Coronary artery (tissue), 2 donors: ENCODE measurements at regions not wholly inside any gene's neighbourhood (a gene's known extent, or its start where the extent isn't known, plus 50 kb on each side); places are given as distances from the start of the nearest gene placed in this dataset.

Experiments used
- DNase-seq: peaks from one replicate; pipeline ENCODE4 v3.0.0-alpha.2; 2017; ENCODE audit warnings: low spot score
- H3K27ac ChIP-seq, 2 donors: fragments of 200-600 bp; sonication (generic); one replicate each; pipeline ENCODE4 v1.5.1; 2016 to 2019
- H3K4me3 ChIP-seq: fragments of 200-600 bp; sonication (generic); 2 replicates; pipeline ENCODE4 v1.5.1; 2016; ENCODE audit warnings: mild to moderate bottlenecking, moderate library complexity
- CTCF ChIP-seq: fragments of 200-600 bp; sonication (generic); IDR thresholded peaks from one replicate; pipeline ENCODE4 v1.5.1; 2019; ENCODE audit warnings: antibody characterized with exemption

DNA sequence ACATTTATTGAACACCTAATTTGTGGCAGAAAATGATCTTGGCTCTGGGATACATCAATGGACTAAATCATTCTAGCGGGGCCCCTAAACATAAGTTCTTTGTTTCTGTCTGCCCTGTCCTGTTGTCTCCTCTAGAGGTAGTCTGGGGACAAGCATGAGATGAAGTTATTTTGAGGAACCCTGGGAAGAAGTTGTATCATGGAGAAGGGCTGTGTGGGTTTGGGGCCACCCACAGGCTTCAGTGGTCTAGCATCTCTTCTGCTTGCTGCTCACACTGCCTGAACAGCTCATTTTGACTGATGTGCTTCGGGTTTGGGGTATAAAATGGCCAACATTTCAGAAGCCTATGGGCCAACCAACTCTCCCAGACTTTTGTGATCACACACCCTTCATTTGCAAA is 50.3 kb upstream of the OSBPL11 start:
- DNase-seq, result no peak
- no peak overlapping the region for H3K27ac ChIP-seq
- H3K4me3 ChIP-seq, result no peak overlapping the region
- TF ChIP-seq CTCF, result no peak

DNA sequence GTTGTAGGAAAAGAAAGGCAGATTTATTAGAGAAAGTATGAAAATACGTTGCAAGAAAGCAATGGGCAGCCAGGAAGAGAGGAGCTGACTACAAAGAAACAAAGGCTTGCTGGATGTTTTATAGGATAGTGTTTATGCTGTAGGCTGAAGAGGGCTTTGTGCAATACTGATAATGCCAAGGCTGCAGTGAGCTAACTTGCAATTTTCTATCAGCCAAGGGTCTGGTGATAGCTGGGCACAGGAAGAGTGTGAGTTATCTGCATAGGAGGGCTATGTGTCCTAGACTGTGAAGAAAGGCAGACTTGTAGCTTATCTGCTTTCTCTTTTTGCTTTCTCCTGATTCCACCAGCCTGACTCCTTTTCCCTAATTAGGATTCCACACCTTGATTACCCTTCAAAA is 51.3 kb upstream of the OSBPL11 start:
- no peak for DNase-seq
- no peak overlapping the region for H3K27ac ChIP-seq
- no peak for TF ChIP-seq CTCF
- H3K4me3 ChIP-seq, result no peak overlapping the region

DNA sequence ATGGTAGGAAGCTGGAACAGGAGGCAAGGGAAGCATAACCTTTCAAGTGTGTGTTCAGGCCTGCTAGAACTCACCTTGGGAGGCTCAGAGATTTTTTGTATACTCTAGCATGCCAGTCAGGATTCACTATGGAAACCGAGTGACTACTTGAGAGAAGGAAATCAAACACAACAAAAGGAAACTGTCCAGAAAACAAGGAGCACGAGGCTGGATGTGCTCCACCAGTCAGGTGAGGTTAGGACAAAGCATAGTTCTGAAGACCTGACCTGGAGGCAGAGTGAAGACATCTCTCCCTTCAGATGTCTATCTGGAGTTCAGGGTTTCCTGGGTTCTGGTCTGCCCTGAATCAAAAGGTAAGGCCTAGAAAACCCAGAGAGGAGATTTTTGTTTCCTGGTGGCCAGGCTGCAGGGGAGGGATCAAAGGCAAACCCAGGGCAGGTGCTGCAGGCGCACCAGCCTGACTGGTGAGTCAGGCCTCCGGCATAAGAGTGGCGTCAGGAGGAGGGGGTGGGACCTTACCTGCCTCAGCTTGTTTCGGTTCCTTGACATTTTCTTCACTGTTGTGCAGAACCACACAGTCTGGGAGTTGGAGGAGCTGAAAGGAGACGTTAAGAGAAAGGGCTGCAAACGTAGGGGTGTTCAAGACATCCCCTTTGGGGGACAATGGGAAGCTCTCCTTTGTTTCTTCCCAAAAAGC is 52.2 kb upstream of the OSBPL11 start:
- H3K4me3 ChIP-seq, result no peak overlapping the region
- TF ChIP-seq CTCF, result no peak
- H3K27ac ChIP-seq, result no peak overlapping the region
- no peak for DNase-seq

DNA sequence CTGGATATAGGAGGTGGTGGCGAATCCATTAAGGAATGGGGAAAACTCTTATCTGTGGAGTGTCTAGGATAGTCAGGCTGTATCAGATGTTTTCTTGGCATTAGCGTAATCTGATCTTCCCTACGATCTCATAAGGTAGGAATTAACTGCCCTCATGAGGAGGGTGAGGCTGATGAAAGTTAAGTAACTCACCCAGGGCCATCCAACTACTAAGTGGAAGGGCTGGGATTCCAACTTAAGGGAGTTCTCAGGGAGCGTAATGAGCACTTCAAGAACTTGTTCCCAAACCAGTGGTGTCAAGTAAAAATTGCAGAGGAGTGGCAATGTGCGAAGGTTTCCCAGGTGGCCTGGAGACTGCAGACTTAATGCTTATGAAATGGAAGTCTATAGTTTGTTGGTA is 55.9 kb upstream of the OSBPL11 start:
- TF ChIP-seq CTCF, result no peak
- H3K4me3 ChIP-seq, result no peak overlapping the region
- DNase-seq, result no peak
- H3K27ac ChIP-seq, result no peak overlapping the region

DNA sequence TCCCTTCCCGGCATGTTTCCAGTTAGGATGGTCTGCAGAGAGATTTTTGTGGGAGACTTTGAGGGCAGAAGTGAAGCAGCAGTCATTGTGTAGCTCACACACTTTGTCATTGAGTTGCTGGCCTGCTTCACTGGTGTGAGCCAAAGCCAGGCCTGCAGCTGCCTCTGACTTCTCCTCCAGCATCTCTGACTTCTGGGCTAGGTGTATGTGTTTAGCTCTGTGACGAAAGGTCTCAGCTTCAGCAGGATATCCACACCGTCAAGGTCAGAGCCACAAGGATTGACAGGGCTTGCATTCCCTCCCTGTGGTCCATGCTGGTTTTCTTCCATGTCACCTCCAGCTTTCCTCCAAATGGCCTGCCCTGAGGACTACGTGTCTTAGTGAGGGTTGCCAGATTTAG is 57.1 kb upstream of the OSBPL11 start:
- H3K4me3 ChIP-seq, result no peak overlapping the region
- no peak overlapping the region for H3K27ac ChIP-seq
- DNase-seq, result no peak
- no peak for TF ChIP-seq CTCF

DNA sequence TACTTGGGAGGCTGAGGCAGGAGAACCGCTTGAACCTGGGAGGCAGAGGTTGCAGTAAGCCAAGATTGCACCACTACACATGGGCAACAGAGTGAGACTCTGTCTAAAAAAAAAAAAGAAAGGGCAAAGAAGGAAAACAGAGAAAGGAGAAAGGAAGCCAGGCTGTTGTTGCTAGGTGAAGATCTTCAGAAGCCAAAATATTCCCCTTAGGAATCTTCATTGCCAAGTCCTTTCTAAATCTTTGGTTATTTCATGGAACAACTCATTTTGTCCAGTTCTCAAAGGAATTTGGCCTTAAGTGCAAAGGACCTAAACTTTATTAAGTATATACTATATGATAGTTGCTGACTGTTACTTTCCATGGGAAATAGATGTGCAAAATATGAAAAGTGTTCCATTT is 59.2 kb upstream of the OSBPL11 start:
- DNase-seq, result no peak
- Histone ChIP-seq H3K27ac (no peak overlapping the region), H3K4me3 (no peak overlapping the region)
- TF ChIP-seq CTCF, result no peak

DNA sequence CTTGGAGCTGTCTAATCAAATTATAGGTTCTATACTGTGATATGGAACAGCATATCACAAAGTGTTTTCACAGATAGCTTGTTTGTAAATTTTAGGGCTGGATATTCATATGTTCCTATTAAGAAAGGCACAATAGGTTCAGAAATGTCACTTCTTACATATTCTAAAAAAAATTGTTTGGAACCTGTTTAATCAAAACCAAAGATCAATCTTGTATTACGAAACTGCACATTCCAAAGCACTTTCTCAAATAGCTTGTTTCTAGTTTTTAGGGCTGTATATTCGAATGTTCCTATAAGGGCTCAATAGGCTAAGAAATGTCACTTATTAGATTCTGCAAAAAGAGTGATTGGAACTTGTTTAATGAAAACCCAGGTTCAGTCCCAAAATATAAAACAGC is 67.4 kb upstream of the OSBPL11 start:
- Histone ChIP-seq H3K4me3 (no peak overlapping the region), H3K27ac (no peak overlapping the region)
- DNase-seq, result no peak
- no peak for TF ChIP-seq CTCF
